ENCODE measurements at regions not wholly inside any gene's neighbourhood (a gene's known extent, or its start where the extent isn't known, plus 50 kb on each side); places are given as distances from the start of the nearest gene placed in this dataset.
A peak's percentile ranks its signal among the peaks of the same experiment; 100 is the strongest.
"Not testable (repeated sequence)": the region's sequence is repeated elsewhere in the genome, so short reads cannot be mapped to it uniquely, and the experiment has no call there.

- H3K4me1 ChIP-seq (ENCODE audit: control insufficient read depth in 2 of 2, insufficient read depth in 2 of 2, low read length in 2 of 2), result no peaks in the 10 kb centered on the region
- no peak for DNase-seq (ENCODE audit: low read depth in 6 of 9, low spot score in 9 of 9)
- H3K36me3 ChIP-seq (ENCODE audit: control insufficient read depth in 2 of 2, insufficient read depth in 2 of 2, low read length in 1 of 2), result no peaks in the 10 kb centered on the region
- no peaks in the 10 kb centered on the region for H3K9me3 ChIP-seq (ENCODE audit: control insufficient read depth in 2 of 2, insufficient read depth in 1 of 2, low read length in 1 of 2)
- H3K27ac ChIP-seq (ENCODE audit: low read depth in 1 of 2, low read length in 1 of 2), result no peak overlapping the region
- no peak overlapping the region for H3K4me3 ChIP-seq (ENCODE audit: low read length in 2 of 2)
- 80% methylated on average over 7 of the region's 7 CpGs for WGBS
- no peaks in the 10 kb centered on the region for H3K27me3 ChIP-seq (ENCODE audit: control insufficient read depth in 2 of 2, insufficient read depth in 1 of 2, low read length in 1 of 2)
Observed at GRCh38 chr16:66036184-66036583, 330.3 kb upstream of the CDH5 start.

- Histone ChIP-seq H3K27me3 (ENCODE audit: control insufficient read depth in 2 of 2, insufficient read depth in 1 of 2, low read length in 1 of 2) (no peaks in the 10 kb centered on the region), H3K4me1 (ENCODE audit: control insufficient read depth in 2 of 2, insufficient read depth in 2 of 2, low read length in 2 of 2) (no peaks in the 10 kb centered on the region), H3K9me3 (ENCODE audit: control insufficient read depth in 2 of 2, insufficient read depth in 1 of 2, low read length in 1 of 2) (no peaks in the 10 kb centered on the region), H3K27ac (ENCODE audit: low read depth in 1 of 2, low read length in 1 of 2) (no peak overlapping the region), H3K4me3 (ENCODE audit: low read length in 2 of 2) (no peak overlapping the region), H3K36me3 (ENCODE audit: control insufficient read depth in 2 of 2, insufficient read depth in 2 of 2, low read length in 1 of 2) (no peaks in the 10 kb centered on the region)
- no peak for DNase-seq (ENCODE audit: low read depth in 6 of 9, low spot score in 9 of 9)
- 96% methylated on average over 3 of the region's 3 CpGs for WGBS
Observed at GRCh38 chr16:66035096-66035495, 331.4 kb upstream of the CDH5 start.

GRCh38 chr16:66032841-66033240 is 333.6 kb upstream of the CDH5 start:
- Histone ChIP-seq H3K9me3 (ENCODE audit: control insufficient read depth in 2 of 2, insufficient read depth in 1 of 2, low read length in 1 of 2) (no peaks in the 10 kb centered on the region), H3K4me3 (ENCODE audit: low read length in 2 of 2) (no peak overlapping the region), H3K36me3 (ENCODE audit: control insufficient read depth in 2 of 2, insufficient read depth in 2 of 2, low read length in 1 of 2) (no peaks in the 10 kb centered on the region), H3K27ac (ENCODE audit: low read depth in 1 of 2, low read length in 1 of 2) (no peak overlapping the region), H3K27me3 (ENCODE audit: control insufficient read depth in 2 of 2, insufficient read depth in 1 of 2, low read length in 1 of 2) (no peaks in the 10 kb centered on the region), H3K4me1 (ENCODE audit: control insufficient read depth in 2 of 2, insufficient read depth in 2 of 2, low read length in 2 of 2) (no peaks in the 10 kb centered on the region)
- 94% methylated on average over 7 of the region's 7 CpGs for WGBS
- no peak for DNase-seq (ENCODE audit: low read depth in 6 of 9, low spot score in 9 of 9)

- Histone ChIP-seq H3K9me3 (ENCODE audit: control insufficient read depth in 2 of 2, insufficient read depth in 1 of 2, low read length in 1 of 2) (peaks cover 0 to under 1% of the 10 kb centered on the region in 2 donors), H3K36me3 (ENCODE audit: control insufficient read depth in 2 of 2, insufficient read depth in 2 of 2, low read length in 1 of 2) (no peaks in the 10 kb centered on the region), H3K27ac (ENCODE audit: low read depth in 1 of 2, low read length in 1 of 2) (no peak overlapping the region), H3K27me3 (ENCODE audit: control insufficient read depth in 2 of 2, insufficient read depth in 1 of 2, low read length in 1 of 2) (no peaks in the 10 kb centered on the region), H3K4me1 (ENCODE audit: control insufficient read depth in 2 of 2, insufficient read depth in 2 of 2, low read length in 2 of 2) (no peaks in the 10 kb centered on the region), H3K4me3 (ENCODE audit: low read length in 2 of 2) (no peak overlapping the region)
- no peak for DNase-seq (ENCODE audit: low read depth in 6 of 9, low spot score in 9 of 9)
- WGBS, result 92% methylated on average over 4 of the region's 4 CpGs
Observed at GRCh38 chr16:66030036-66030435, 336.5 kb upstream of the CDH5 start.

- Histone ChIP-seq H3K27ac (ENCODE audit: low read depth in 1 of 2, low read length in 1 of 2) (no peak overlapping the region), H3K36me3 (ENCODE audit: control insufficient read depth in 2 of 2, insufficient read depth in 2 of 2, low read length in 1 of 2) (no peaks in the 10 kb centered on the region), H3K4me1 (ENCODE audit: control insufficient read depth in 2 of 2, insufficient read depth in 2 of 2, low read length in 2 of 2) (no peaks in the 10 kb centered on the region), H3K4me3 (ENCODE audit: low read length in 2 of 2) (no peak overlapping the region), H3K9me3 (ENCODE audit: control insufficient read depth in 2 of 2, insufficient read depth in 1 of 2, low read length in 1 of 2) (peaks cover 0 to 4% of the 10 kb centered on the region in 2 donors), H3K27me3 (ENCODE audit: control insufficient read depth in 2 of 2, insufficient read depth in 1 of 2, low read length in 1 of 2) (no peaks in the 10 kb centered on the region)
- DNase-seq (ENCODE audit: low read depth in 6 of 9, low spot score in 9 of 9), result no peak
- WGBS, result 47% methylated on average over 2 of the region's 2 CpGs
Observed at GRCh38 chr16:66028510-66029216, 337.8 kb upstream of the CDH5 start.

- no peak for DNase-seq (ENCODE audit: low read depth in 6 of 9, low spot score in 9 of 9)
Observed at GRCh38 chr16:66026787-66027330, 339.6 kb upstream of the CDH5 start.

GRCh38 chr16:66026211-66026610 is 340.3 kb upstream of the CDH5 start:
- WGBS, result 75% methylated on average over 5 of the region's 5 CpGs
- no peaks in the 10 kb centered on the region for H3K36me3 ChIP-seq (ENCODE audit: control insufficient read depth in 2 of 2, insufficient read depth in 2 of 2, low read length in 1 of 2)
- peaks cover 0 to 4% of the 10 kb centered on the region in 2 donors for H3K9me3 ChIP-seq (ENCODE audit: control insufficient read depth in 2 of 2, insufficient read depth in 1 of 2, low read length in 1 of 2)
- no peaks in the 10 kb centered on the region for H3K4me1 ChIP-seq (ENCODE audit: control insufficient read depth in 2 of 2, insufficient read depth in 2 of 2, low read length in 2 of 2)
- no peak overlapping the region for H3K4me3 ChIP-seq (ENCODE audit: low read length in 2 of 2)
- DNase-seq (ENCODE audit: low read depth in 6 of 9, low spot score in 9 of 9), result peak in 1 of 9 donors; percentile 1
- H3K27me3 ChIP-seq (ENCODE audit: control insufficient read depth in 2 of 2, insufficient read depth in 1 of 2, low read length in 1 of 2), result no peaks in the 10 kb centered on the region
- H3K27ac ChIP-seq (ENCODE audit: low read depth in 1 of 2, low read length in 1 of 2), result no peak overlapping the region

More at GRCh38 chr16:66026787-66027330, 339.6 kb upstream of the CDH5 start:
- Histone ChIP-seq H3K27ac (ENCODE audit: low read depth in 1 of 2, low read length in 1 of 2) (no peak overlapping the region), H3K9me3 (ENCODE audit: control insufficient read depth in 2 of 2, insufficient read depth in 1 of 2, low read length in 1 of 2) (peaks cover 0 to 4% of the 10 kb centered on the region in 2 donors), H3K4me3 (ENCODE audit: low read length in 2 of 2) (no peak overlapping the region), H3K36me3 (ENCODE audit: control insufficient read depth in 2 of 2, insufficient read depth in 2 of 2, low read length in 1 of 2) (no peaks in the 10 kb centered on the region), H3K27me3 (ENCODE audit: control insufficient read depth in 2 of 2, insufficient read depth in 1 of 2, low read length in 1 of 2) (no peaks in the 10 kb centered on the region), H3K4me1 (ENCODE audit: control insufficient read depth in 2 of 2, insufficient read depth in 2 of 2, low read length in 2 of 2) (no peaks in the 10 kb centered on the region)
- 76% methylated on average over 2 of the region's 2 CpGs for whole genome bisulfite sequencing

- Histone ChIP-seq H3K27ac (ENCODE audit: low read depth in 1 of 2, low read length in 1 of 2) (no peak overlapping the region), H3K4me1 (ENCODE audit: control insufficient read depth in 2 of 2, insufficient read depth in 2 of 2, low read length in 2 of 2) (no peaks in the 10 kb centered on the region), H3K4me3 (ENCODE audit: low read length in 2 of 2) (no peak overlapping the region), H3K27me3 (ENCODE audit: control insufficient read depth in 2 of 2, insufficient read depth in 1 of 2, low read length in 1 of 2) (no peaks in the 10 kb centered on the region), H3K9me3 (ENCODE audit: control insufficient read depth in 2 of 2, insufficient read depth in 1 of 2, low read length in 1 of 2) (peaks cover 0 to 4% of the 10 kb centered on the region in 2 donors), H3K36me3 (ENCODE audit: control insufficient read depth in 2 of 2, insufficient read depth in 2 of 2, low read length in 1 of 2) (no peaks in the 10 kb centered on the region)
- DNase-seq (ENCODE audit: low read depth in 6 of 9, low spot score in 9 of 9), result no peak
- WGBS, result 0% methylated on average over 1 of the region's 1 CpG
Observed at GRCh38 chr16:66025751-66026150, 340.7 kb upstream of the CDH5 start.

- WGBS, result 91% methylated on average over 2 of the region's 2 CpGs
- DNase-seq (ENCODE audit: low read depth in 6 of 9, low spot score in 9 of 9); H3K27me3 ChIP-seq (ENCODE audit: control insufficient read depth in 2 of 2, insufficient read depth in 1 of 2, low read length in 1 of 2); H3K9me3 ChIP-seq (ENCODE audit: control insufficient read depth in 2 of 2, insufficient read depth in 1 of 2, low read length in 1 of 2); H3K36me3 ChIP-seq (ENCODE audit: control insufficient read depth in 2 of 2, insufficient read depth in 2 of 2, low read length in 1 of 2); H3K27ac ChIP-seq (ENCODE audit: low read depth in 1 of 2, low read length in 1 of 2); H3K4me3 ChIP-seq (ENCODE audit: low read length in 2 of 2); H3K4me1 ChIP-seq (ENCODE audit: control insufficient read depth in 2 of 2, insufficient read depth in 2 of 2, low read length in 2 of 2): not testable (repeated sequence)
Observed at GRCh38 chr16:66024567-66024966, 341.9 kb upstream of the CDH5 start.
